Gastrocnemius medialis (tissue), 4 donors: ENCODE measurements at regions not wholly inside any gene's neighbourhood (a gene's known extent, or its start where the extent isn't known, plus 50 kb on each side); places are given as distances from the start of the nearest gene placed in this dataset.
"Not testable (repeated sequence)": the region's sequence is repeated elsewhere in the genome, so short reads cannot be mapped to it uniquely, and the experiment has no call there.

ENCODE experiments used
- ATAC-seq, 2 donors: fragments of 150-250 bp; one replicate each; pipeline ENCODE4 v1.9.1; 2016
- DNase-seq, 2 donors: peaks; one replicate each; pipeline ENCODE4 v3.0.0-alpha.2; 2019
- H3K27ac ChIP-seq, 4 donors: fragments of 200-600 bp; sonication (generic); 1 replicate in 1 of 4; 2 replicates in 3 of 4; pipeline ENCODE4 v1.5.1; 2016 to 2018; ENCODE audit warnings: mild to moderate bottlenecking in 2 of 4, moderate library complexity in 1 of 4
- H3K27me3 ChIP-seq, 3 donors: fragments of 200-600 bp; sonication (generic) in 2 of 3; 1 replicate in 1 of 3; 2 replicates in 2 of 3; pipeline versions ENCODE4 v1.5.1 to v1.6.0; 2016 to 2019; ENCODE audit warnings: mild to moderate bottlenecking in 1 of 3, moderate library complexity in 1 of 3
- H3K36me3 ChIP-seq, 2 donors: fragments of 200-600 bp; sonication (generic) in 1 of 2; one replicate each; pipeline ENCODE4 v1.5.1; 2017 to 2018
- H3K4me1 ChIP-seq, 2 donors: fragments of 200-600 bp; sonication (generic) in 1 of 2; one replicate each; pipeline ENCODE4 v1.5.1; 2016 to 2017; ENCODE audit warnings: mild to moderate bottlenecking in 2 of 2
- H3K4me3 ChIP-seq, 4 donors: fragments of 200-600 bp; sonication (generic) in 3 of 4; 1 replicate in 1 of 4; 2 replicates in 3 of 4; pipeline ENCODE4 v1.5.1; 2016 to 2019; ENCODE audit warnings: mild to moderate bottlenecking in 2 of 4
- H3K9me3 ChIP-seq, 3 donors: fragments of 200-600 bp; sonication (generic) in 2 of 3; 1 replicate in 1 of 3; 2 replicates in 2 of 3; pipeline ENCODE4 v1.5.1; 2016 to 2019
- CTCF ChIP-seq, 5 experiments: fragments of 450-650 bp in 3 of 5; fragments of 200-600 bp in 2 of 5; sonication (generic) in 2 of 5; IDR thresholded peaks in 4 of 5; conservative IDR thresholded peaks in 1 of 5; 1 replicate in 4 of 5; 2 replicates in 1 of 5; pipeline ENCODE4 v1.5.1; 2016 to 2019; ENCODE audit warnings: antibody characterized with exemption in 5 of 5, mild to moderate bottlenecking in 3 of 5, moderate library complexity in 3 of 5
- POLR2A ChIP-seq, 2 donors: fragments of 450-650 bp; IDR thresholded peaks; one replicate each; pipeline ENCODE4 v1.6.1; 2017; ENCODE audit warnings: antibody characterized with exemption in 2 of 2, mild to moderate bottlenecking in 2 of 2, moderate library complexity in 2 of 2
- in situ Hi-C, 4 donors: fragments of 200-750 bp; cut with MboI; loops; one replicate each; pipeline versions ENCODE4 v1.15.0 to v1.8.0; 2017; ENCODE audit warnings: low sequenced_read_pairs in 4 of 4
- intact Hi-C: fragments of 100-400 bp; cut with DNase I; formaldehyde crosslinking; loops from one replicate; pipeline ENCODE4 v1.15.1; 2023; ENCODE audit warnings: low total_unique reads

- no peaks in the 10 kb centered on the region for H3K9me3 ChIP-seq
- H3K4me1 ChIP-seq = no peaks in the 10 kb centered on the region
- TF ChIP-seq POLR2A (IDR thresholded peaks at IDR 0.05) = no peak
- no peak for TF ChIP-seq CTCF (IDR thresholded peaks at IDR 0.05 in 4 of 5, conservative IDR thresholded peaks at IDR 0.05 in 1 of 5)
- ATAC-seq = no peak
- DNase-seq = no peak
- H3K36me3 ChIP-seq = no peaks in the 10 kb centered on the region
- H3K4me3 ChIP-seq = no peak overlapping the region
- H3K27me3 ChIP-seq = no peaks in the 10 kb centered on the region
- no peak overlapping the region for H3K27ac ChIP-seq
- in situ Hi-C loops = no loop called here
- intact Hi-C loops = no loop called here
These were observed 518.2 kb upstream of the HTR2C start for GRCh38 chrX:114065577-114066223.

- DNase-seq = no peak
- no peak for ATAC-seq
- no peak overlapping the region for H3K27ac ChIP-seq
- H3K36me3 ChIP-seq = no peaks in the 10 kb centered on the region
- in situ Hi-C loops (no loop called here), intact Hi-C loops (no loop called here)
- TF ChIP-seq POLR2A (IDR thresholded peaks at IDR 0.05) (no peak), CTCF (IDR thresholded peaks at IDR 0.05 in 4 of 5, conservative IDR thresholded peaks at IDR 0.05 in 1 of 5) (no peak)
- H3K27me3 ChIP-seq = no peaks in the 10 kb centered on the region
- no peaks in the 10 kb centered on the region for H3K9me3 ChIP-seq
- H3K4me1 ChIP-seq = no peaks in the 10 kb centered on the region
- no peak overlapping the region for H3K4me3 ChIP-seq
These were observed 522.7 kb upstream of the HTR2C start for GRCh38 chrX:114061226-114061625.

GRCh38 chrX:114058988-114059418 is 524.9 kb upstream of the HTR2C start:
- intact Hi-C loops = no loop called here
- Histone ChIP-seq H3K27ac (no peak overlapping the region), H3K4me1 (no peaks in the 10 kb centered on the region), H3K27me3 (no peaks in the 10 kb centered on the region), H3K36me3 (no peaks in the 10 kb centered on the region), H3K9me3 (no peaks in the 10 kb centered on the region), H3K4me3 (no peak overlapping the region)
- ATAC-seq = no peak
- in situ Hi-C loops = no loop called here
- TF ChIP-seq POLR2A (IDR thresholded peaks at IDR 0.05) (no peak), CTCF (IDR thresholded peaks at IDR 0.05 in 4 of 5, conservative IDR thresholded peaks at IDR 0.05 in 1 of 5) (no peak)
- no peak for DNase-seq

- H3K4me1 ChIP-seq, DNase-seq, intact Hi-C loops, H3K9me3 ChIP-seq, ATAC-seq, H3K4me3 ChIP-seq, H3K27me3 ChIP-seq, H3K27ac ChIP-seq, H3K36me3 ChIP-seq, in situ Hi-C loops: not testable (repeated sequence)
These were observed 526.5 kb upstream of the HTR2C start for GRCh38 chrX:114057422-114057821.

- no peak for TF ChIP-seq CTCF (IDR thresholded peaks at IDR 0.05 in 4 of 5, conservative IDR thresholded peaks at IDR 0.05 in 1 of 5)
- no peak for TF ChIP-seq POLR2A (IDR thresholded peaks at IDR 0.05)
- Histone ChIP-seq H3K36me3 (no peaks in the 10 kb centered on the region), H3K27me3 (no peaks in the 10 kb centered on the region), H3K4me3 (no peak overlapping the region), H3K27ac (no peak overlapping the region), H3K4me1 (no peaks in the 10 kb centered on the region), H3K9me3 (no peaks in the 10 kb centered on the region)
- in situ Hi-C loops = no loop called here
- intact Hi-C loops = no loop called here
- DNase-seq (no peak), ATAC-seq (no peak)
These were observed 532.1 kb upstream of the HTR2C start for GRCh38 chrX:114051667-114052315.
